ENCODE measurements at regions not wholly inside any gene's neighbourhood (a gene's known extent, or its start where the extent isn't known, plus 50 kb on each side); places are given as distances from the start of the nearest gene placed in this dataset.

GRCh38 chr18:5608846-5609245 is 65.0 kb upstream of the EPB41L3 start:
- no peak for TF ChIP-seq POLR2AphosphoS5 (IDR thresholded peaks at IDR 0.05)
- TF ChIP-seq, protein P1, sequence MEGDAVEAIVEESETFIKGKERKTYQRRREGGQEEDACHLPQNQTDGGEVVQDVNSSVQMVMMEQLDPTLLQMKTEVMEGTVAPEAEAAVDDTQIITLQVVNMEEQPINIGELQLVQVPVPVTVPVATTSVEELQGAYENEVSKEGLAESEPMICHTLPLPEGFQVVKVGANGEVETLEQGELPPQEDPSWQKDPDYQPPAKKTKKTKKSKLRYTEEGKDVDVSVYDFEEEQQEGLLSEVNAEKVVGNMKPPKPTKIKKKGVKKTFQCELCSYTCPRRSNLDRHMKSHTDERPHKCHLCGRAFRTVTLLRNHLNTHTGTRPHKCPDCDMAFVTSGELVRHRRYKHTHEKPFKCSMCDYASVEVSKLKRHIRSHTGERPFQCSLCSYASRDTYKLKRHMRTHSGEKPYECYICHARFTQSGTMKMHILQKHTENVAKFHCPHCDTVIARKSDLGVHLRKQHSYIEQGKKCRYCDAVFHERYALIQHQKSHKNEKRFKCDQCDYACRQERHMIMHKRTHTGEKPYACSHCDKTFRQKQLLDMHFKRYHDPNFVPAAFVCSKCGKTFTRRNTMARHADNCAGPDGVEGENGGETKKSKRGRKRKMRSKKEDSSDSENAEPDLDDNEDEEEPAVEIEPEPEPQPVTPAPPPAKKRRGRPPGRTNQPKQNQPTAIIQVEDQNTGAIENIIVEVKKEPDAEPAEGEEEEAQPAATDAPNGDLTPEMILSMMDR (IDR thresholded peaks at IDR 0.05): no peak
